A673 (cell line): ENCODE measurements at regions not wholly inside any gene's neighbourhood (a gene's known extent, or its start where the extent isn't known, plus 50 kb on each side); places are given as distances from the start of the nearest gene placed in this dataset.

Experiments
- BruUV-seq: library from RNA; stranded (reverse); fragments of 400-500 nt; replicated peaks from 2 replicates; lab custom pipeline; 2021; lab: Mats Ljungman, UMichigan
- CTCF ChIA-PET: fragments of 300-600 bp; sonication (Branson Sonifier 250); formaldehyde crosslinking; loops from one replicate; lab custom pipeline; 2022; ENCODE audit warnings: antibody characterized with exemption; lab: Charles Lee
- POLR2A ChIA-PET: fragments of 300-600 bp; sonication (Branson Sonifier 250); formaldehyde crosslinking; loops from one replicate; lab custom pipeline; 2022; ENCODE audit warnings: antibody characterized with exemption; ENCODE audit not compliant: low non-redundant PET; lab: Charles Lee
- DNase-seq: peaks from one replicate; pipeline ENCODE4 v3.0.0-alpha.2; 2015; ENCODE audit warnings: low spot score
- H3K27ac ChIP-seq: fragments of 200-600 bp; sonication (generic); 2 replicates; pipeline ENCODE4 v1.5.1; 2016; ENCODE audit warnings: mixed run types, low read depth, mild to moderate bottlenecking, mixed read lengths, antibody characterized with exemption, low read length; ENCODE audit not compliant: poor library complexity, severe bottlenecking
- H3K27me3 ChIP-seq: fragments of 200-600 bp; sonication (generic); replicated peaks from 2 replicates; pipeline ENCODE4 v1.6.1; 2017; ENCODE audit warnings: mixed run types, low read depth, mild to moderate bottlenecking, mixed read lengths, antibody characterized with exemption, low read length; ENCODE audit not compliant: insufficient read depth, poor library complexity
- H3K36me3 ChIP-seq: fragments of 200-600 bp; sonication (generic); 2 replicates; pipeline ENCODE4 v1.6.1; 2016; ENCODE audit warnings: mixed run types, mild to moderate bottlenecking, mixed read lengths, antibody characterized with exemption, low read length; ENCODE audit not compliant: insufficient read depth, poor library complexity, severe bottlenecking
- H3K4me1 ChIP-seq: fragments of 200-600 bp; sonication (generic); 2 replicates; pipeline ENCODE4 v1.6.1; 2017; ENCODE audit warnings: mixed run types, mild to moderate bottlenecking, mixed read lengths, antibody characterized with exemption, low read length; ENCODE audit not compliant: insufficient read depth, poor library complexity, severe bottlenecking
- H3K4me3 ChIP-seq: fragments of 200-600 bp; sonication (generic); 2 replicates; pipeline ENCODE4 v1.5.1; 2016; ENCODE audit warnings: low read depth, mixed run types, mild to moderate bottlenecking, mixed read lengths, low read length; ENCODE audit not compliant: poor library complexity, severe bottlenecking
- H3K9me3 ChIP-seq: fragments of 200-600 bp; sonication (generic); 2 replicates; pipeline ENCODE4 v1.6.1; 2016; ENCODE audit warnings: mixed run types, low read depth, mild to moderate bottlenecking, mixed read lengths, antibody characterized with exemption, low read length; ENCODE audit not compliant: poor library complexity, severe bottlenecking
- EZH2 ChIP-seq: fragments of 200-600 bp; sonication (generic); IDR thresholded peaks from 2 replicates; pipeline ENCODE4 v1.6.1; 2017; ENCODE audit warnings: borderline replicate concordance, low read depth, mild to moderate bottlenecking, mixed read lengths, antibody characterized with exemption, low read length; ENCODE audit not compliant: poor library complexity, severe bottlenecking
- intact Hi-C: fragments of 100-400 bp; cut with micrococcal nuclease; formaldehyde crosslinking; loops from one replicate; pipeline ENCODE4 v1.10.0; 2022; ENCODE audit not compliant: unreplicated experiment
- TF ChIP-seq, protein P1 (sequence below): fragments of 300-800, 200-600 bp; sonication (generic); conservative IDR thresholded peaks from 2 replicates; pipeline ENCODE4 v1.5.1; 2017; ENCODE audit warnings: low read depth, mild to moderate bottlenecking, antibody characterized with exemption, low read length, moderate library complexity, mixed read lengths

GRCh38 chr2:120830096-120830830, 94.6 kb downstream of the GLI2 start:
- no peak for DNase-seq
- no TSS peak for BruUV-seq
- Histone ChIP-seq H3K4me3 (no peak overlapping the region), H3K27me3 (no peaks in the 10 kb centered on the region), H3K36me3 (no peaks in the 10 kb centered on the region), H3K4me1 (peaks cover 15% of the 10 kb centered on the region), H3K27ac (no peak overlapping the region), H3K9me3 (no peaks in the 10 kb centered on the region)
- ChIA-PET CTCF (no interaction called here), POLR2A (no interaction called here)
- intact Hi-C loops: no loop called here
- TF ChIP-seq EZH2: no peak
- TF ChIP-seq, protein P1, sequence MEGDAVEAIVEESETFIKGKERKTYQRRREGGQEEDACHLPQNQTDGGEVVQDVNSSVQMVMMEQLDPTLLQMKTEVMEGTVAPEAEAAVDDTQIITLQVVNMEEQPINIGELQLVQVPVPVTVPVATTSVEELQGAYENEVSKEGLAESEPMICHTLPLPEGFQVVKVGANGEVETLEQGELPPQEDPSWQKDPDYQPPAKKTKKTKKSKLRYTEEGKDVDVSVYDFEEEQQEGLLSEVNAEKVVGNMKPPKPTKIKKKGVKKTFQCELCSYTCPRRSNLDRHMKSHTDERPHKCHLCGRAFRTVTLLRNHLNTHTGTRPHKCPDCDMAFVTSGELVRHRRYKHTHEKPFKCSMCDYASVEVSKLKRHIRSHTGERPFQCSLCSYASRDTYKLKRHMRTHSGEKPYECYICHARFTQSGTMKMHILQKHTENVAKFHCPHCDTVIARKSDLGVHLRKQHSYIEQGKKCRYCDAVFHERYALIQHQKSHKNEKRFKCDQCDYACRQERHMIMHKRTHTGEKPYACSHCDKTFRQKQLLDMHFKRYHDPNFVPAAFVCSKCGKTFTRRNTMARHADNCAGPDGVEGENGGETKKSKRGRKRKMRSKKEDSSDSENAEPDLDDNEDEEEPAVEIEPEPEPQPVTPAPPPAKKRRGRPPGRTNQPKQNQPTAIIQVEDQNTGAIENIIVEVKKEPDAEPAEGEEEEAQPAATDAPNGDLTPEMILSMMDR: no peak

GRCh38 chr2:120831086-120831485, 95.4 kb downstream of the GLI2 start:
- POLR2A ChIA-PET: no interaction called here
- Histone ChIP-seq H3K4me1 (peaks cover 12% of the 10 kb centered on the region), H3K9me3 (no peaks in the 10 kb centered on the region), H3K36me3 (no peaks in the 10 kb centered on the region), H3K27me3 (no peaks in the 10 kb centered on the region), H3K27ac (no peak overlapping the region), H3K4me3 (no peak overlapping the region)
- intact Hi-C loops: no loop called here
- CTCF ChIA-PET: no interaction called here
- DNase-seq: no peak
- BruUV-seq: no TSS peak
- TF ChIP-seq, protein P1: no peak
- no peak for TF ChIP-seq EZH2

DNA sequence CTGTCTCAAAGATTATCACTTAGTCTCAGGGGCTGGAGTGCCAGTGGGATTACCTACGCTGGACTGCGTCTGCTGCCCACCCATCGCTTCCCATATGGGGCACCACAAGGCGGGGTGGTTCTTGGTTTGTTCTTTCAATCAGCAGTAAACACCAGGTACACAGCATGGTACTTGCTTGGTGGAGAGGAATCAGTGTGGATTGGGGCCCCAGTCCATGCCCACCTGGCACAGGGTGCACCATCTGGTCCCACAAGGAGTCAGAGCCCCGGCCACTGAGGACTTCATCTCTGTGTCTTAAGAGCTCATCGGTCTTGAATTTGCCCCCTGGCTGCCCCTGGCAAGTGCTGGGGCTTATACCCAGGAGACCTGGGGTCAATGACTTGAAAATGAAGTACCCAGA, 96.2 kb downstream of the GLI2 start:
- ChIA-PET CTCF (no interaction called here), POLR2A (no interaction called here)
- intact Hi-C loops: no loop called here
- no peak for DNase-seq
- BruUV-seq: no TSS peak
- no peak overlapping the region for H3K27ac ChIP-seq
- TF ChIP-seq EZH2: no peak
- TF ChIP-seq, protein P1: no peak
- H3K4me3 ChIP-seq: no peak overlapping the region
- no peaks in the 10 kb centered on the region for H3K27me3 ChIP-seq
- no peaks in the 10 kb centered on the region for H3K36me3 ChIP-seq
- no peaks in the 10 kb centered on the region for H3K9me3 ChIP-seq
- H3K4me1 ChIP-seq: peaks cover 18% of the 10 kb centered on the region
